Activated CD4-positive, alpha-beta T cell treated with anti-CD3 and anti-CD28 coated beads, Interleukin-2, amount 50 U/mL, for 48 hours (primary cell): ENCODE measurements at regions not wholly inside any gene's neighbourhood (a gene's known extent, or its start where the extent isn't known, plus 50 kb on each side); places are given as distances from the start of the nearest gene placed in this dataset.
"Not testable (repeated sequence)": the region's sequence is repeated elsewhere in the genome, so short reads cannot be mapped to it uniquely, and the experiment has no call there.

Experiments used
- DNase-seq, 2 experiments: peaks; one replicate each; pipeline ENCODE4 v3.0.0-alpha.2; 2020

GRCh38 chr17:53316988-53317387 lies 505.7 kb upstream of the KIF2B start:
- DNase-seq, result no peak

GRCh38 chr17:53316073-53316472 lies 506.7 kb upstream of the KIF2B start:
- no peak for DNase-seq

- no peak for DNase-seq
Observed at GRCh38 chr17:53314521-53314920, 508.2 kb upstream of the KIF2B start.

GRCh38 chr17:53313746-53314145 lies 509.0 kb upstream of the KIF2B start:
- DNase-seq, result no peak

GRCh38 chr17:53278466-53278865 lies 544.3 kb upstream of the KIF2B start:
- DNase-seq, result no peak

GRCh38 chr17:53273126-53273525 lies 549.6 kb upstream of the KIF2B start:
- DNase-seq, result no peak

- no peak for DNase-seq
Observed at GRCh38 chr17:53270936-53271335, 551.8 kb upstream of the KIF2B start.

- no peak for DNase-seq
Observed at GRCh38 chr17:53264730-53265129, 558.0 kb upstream of the KIF2B start.

GRCh38 chr17:53253956-53254597 lies 568.6 kb upstream of the KIF2B start:
- DNase-seq, result no peak

GRCh38 chr17:53249036-53249435 lies 573.7 kb upstream of the KIF2B start:
- no peak for DNase-seq

GRCh38 chr17:53234138-53234537 lies 588.6 kb upstream of the KIF2B start:
- no peak for DNase-seq

GRCh38 chr17:53227514-53227913 lies 595.2 kb upstream of the KIF2B start:
- no peak for DNase-seq

GRCh38 chr17:53227111-53227510 lies 595.6 kb upstream of the KIF2B start:
- no peak for DNase-seq

GRCh38 chr17:53219821-53220220 lies 602.9 kb upstream of the KIF2B start:
- no peak for DNase-seq

- no peak for DNase-seq
Observed at GRCh38 chr17:53218723-53219122, 604.0 kb upstream of the KIF2B start.

- no peak for DNase-seq
Observed at GRCh38 chr17:53217311-53217710, 605.4 kb upstream of the KIF2B start.

- not testable (repeated sequence) for DNase-seq
Observed at GRCh38 chr17:53208935-53209334, 613.8 kb upstream of the KIF2B start.

- DNase-seq, result no peak
Observed at GRCh38 chr17:53193044-53193443, 629.7 kb upstream of the KIF2B start.

- no peak for DNase-seq
Observed at GRCh38 chr17:53191878-53192277, 630.8 kb upstream of the KIF2B start.

- DNase-seq, result no peak
Observed at GRCh38 chr17:53186001-53186400, 636.7 kb upstream of the KIF2B start.

GRCh38 chr17:53176629-53177028 lies 646.1 kb upstream of the KIF2B start:
- DNase-seq, result no peak

- no peak for DNase-seq
Observed at GRCh38 chr17:53168413-53168812, 654.3 kb upstream of the KIF2B start.

GRCh38 chr17:53166731-53167130 lies 656.0 kb upstream of the KIF2B start:
- DNase-seq, result no peak

GRCh38 chr17:53150101-53150698 lies 672.5 kb upstream of the KIF2B start:
- no peak for DNase-seq

- DNase-seq, result no peak
Observed at GRCh38 chr17:53149316-53149715, 673.4 kb upstream of the KIF2B start.
